ENCODE measurements at regions not wholly inside any gene's neighbourhood (a gene's known extent, or its start where the extent isn't known, plus 50 kb on each side); places are given as distances from the start of the nearest gene placed in this dataset.

- no peaks in the 10 kb centered on the region for H3K27me3 ChIP-seq (ENCODE audit: control insufficient read depth, insufficient read depth, low read length)
- no peak overlapping the region for H3K4me2 ChIP-seq (ENCODE audit: low read length)
- peaks cover 3% of the 10 kb centered on the region for H3K9me3 ChIP-seq (ENCODE audit: control insufficient read depth, low read length)
- H3K4me1 ChIP-seq: no peaks in the 10 kb centered on the region
- H2AFZ ChIP-seq: no peak overlapping the region
- H3K36me3 ChIP-seq (ENCODE audit: control insufficient read depth, insufficient read depth, low read length): no peaks in the 10 kb centered on the region
- H3K79me2 ChIP-seq: no peaks in the 10 kb centered on the region
- H3K4me3 ChIP-seq (ENCODE audit: low read depth, low read length): no peak overlapping the region
- no peak for TF ChIP-seq CTCF (IDR thresholded peaks at IDR 0.05)
- H3K9ac ChIP-seq: no peak overlapping the region
- no peak overlapping the region for H3K27ac ChIP-seq
Observed at GRCh38 chr2:142755191-142755590, 122.3 kb upstream of the KYNU start.

GRCh38 chr2:142754182-142754581, 123.3 kb upstream of the KYNU start:
- H3K4me2 ChIP-seq (ENCODE audit: low read length): no peak overlapping the region
- no peak overlapping the region for H3K4me3 ChIP-seq (ENCODE audit: low read depth, low read length)
- H3K27ac ChIP-seq: no peak overlapping the region
- no peaks in the 10 kb centered on the region for H3K79me2 ChIP-seq
- no peak overlapping the region for H2AFZ ChIP-seq
- H3K27me3 ChIP-seq (ENCODE audit: control insufficient read depth, insufficient read depth, low read length): no peaks in the 10 kb centered on the region
- H3K36me3 ChIP-seq (ENCODE audit: control insufficient read depth, insufficient read depth, low read length): no peaks in the 10 kb centered on the region
- H3K4me1 ChIP-seq: no peaks in the 10 kb centered on the region
- no peak for TF ChIP-seq CTCF (IDR thresholded peaks at IDR 0.05)
- H3K9me3 ChIP-seq (ENCODE audit: control insufficient read depth, low read length): peaks cover 3% of the 10 kb centered on the region
- no peak overlapping the region for H3K9ac ChIP-seq

- no peak overlapping the region for H2AFZ ChIP-seq
Observed at GRCh38 chr2:142750858-142751257, 126.6 kb upstream of the KYNU start.

GRCh38 chr2:142748559-142749099, 128.8 kb upstream of the KYNU start:
- Histone ChIP-seq H2AFZ (no peak overlapping the region), H3K4me1 (no peaks in the 10 kb centered on the region), H3K9me3 (ENCODE audit: control insufficient read depth, low read length) (peaks cover 1% of the 10 kb centered on the region), H3K36me3 (ENCODE audit: control insufficient read depth, insufficient read depth, low read length) (no peaks in the 10 kb centered on the region), H3K9ac (no peak overlapping the region), H3K4me2 (ENCODE audit: low read length) (no peak overlapping the region), H3K4me3 (ENCODE audit: low read depth, low read length) (no peak overlapping the region), H3K27me3 (ENCODE audit: control insufficient read depth, insufficient read depth, low read length) (no peaks in the 10 kb centered on the region), H3K27ac (no peak overlapping the region), H3K79me2 (no peaks in the 10 kb centered on the region)
- no peak for TF ChIP-seq CTCF (IDR thresholded peaks at IDR 0.05)

More at GRCh38 chr2:142750858-142751257, 126.6 kb upstream of the KYNU start:
- Histone ChIP-seq H3K4me1 (no peaks in the 10 kb centered on the region), H3K4me2 (ENCODE audit: low read length) (no peak overlapping the region), H3K4me3 (ENCODE audit: low read depth, low read length) (no peak overlapping the region), H3K27ac (no peak overlapping the region), H3K9me3 (ENCODE audit: control insufficient read depth, low read length) (peaks cover 3% of the 10 kb centered on the region), H3K79me2 (no peaks in the 10 kb centered on the region), H3K36me3 (ENCODE audit: control insufficient read depth, insufficient read depth, low read length) (no peaks in the 10 kb centered on the region), H3K9ac (no peak overlapping the region), H3K27me3 (ENCODE audit: control insufficient read depth, insufficient read depth, low read length) (no peaks in the 10 kb centered on the region)
- no peak for TF ChIP-seq CTCF (IDR thresholded peaks at IDR 0.05)

- Histone ChIP-seq H3K4me3 (ENCODE audit: low read depth, low read length) (no peak overlapping the region), H3K79me2 (no peaks in the 10 kb centered on the region), H3K4me2 (ENCODE audit: low read length) (no peak overlapping the region), H3K27ac (no peak overlapping the region), H3K4me1 (no peaks in the 10 kb centered on the region), H3K9ac (no peak overlapping the region), H3K27me3 (ENCODE audit: control insufficient read depth, insufficient read depth, low read length) (no peaks in the 10 kb centered on the region), H2AFZ (no peak overlapping the region), H3K36me3 (ENCODE audit: control insufficient read depth, insufficient read depth, low read length) (no peaks in the 10 kb centered on the region), H3K9me3 (ENCODE audit: control insufficient read depth, low read length) (no peaks in the 10 kb centered on the region)
- no peak for TF ChIP-seq CTCF (IDR thresholded peaks at IDR 0.05)
Observed at GRCh38 chr2:142745691-142746090, 131.8 kb upstream of the KYNU start.
